ENCODE measurements at regions not wholly inside any gene's neighbourhood (a gene's known extent, or its start where the extent isn't known, plus 50 kb on each side); places are given as distances from the start of the nearest gene placed in this dataset.

DNA sequence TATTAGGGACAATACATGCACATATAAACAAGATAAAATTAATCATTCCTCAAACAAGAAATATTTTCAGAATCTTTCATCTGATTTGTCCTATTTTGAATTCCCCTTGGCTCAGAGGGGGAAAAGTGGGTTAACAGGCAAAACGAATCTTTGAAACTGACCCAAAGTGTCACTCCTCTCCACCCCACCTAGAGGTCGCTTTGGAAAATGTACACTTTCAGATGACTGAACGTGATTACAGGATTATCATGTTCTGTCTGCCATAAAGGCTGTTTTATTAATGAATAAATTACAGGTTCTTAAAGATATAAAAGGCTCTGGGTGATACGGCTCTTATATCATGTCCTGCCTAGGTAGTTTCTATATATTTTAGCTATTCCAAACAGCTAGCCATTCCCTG, 1735.0 kb downstream of the LRRC4C start:
- TF ChIP-seq, protein P1, sequence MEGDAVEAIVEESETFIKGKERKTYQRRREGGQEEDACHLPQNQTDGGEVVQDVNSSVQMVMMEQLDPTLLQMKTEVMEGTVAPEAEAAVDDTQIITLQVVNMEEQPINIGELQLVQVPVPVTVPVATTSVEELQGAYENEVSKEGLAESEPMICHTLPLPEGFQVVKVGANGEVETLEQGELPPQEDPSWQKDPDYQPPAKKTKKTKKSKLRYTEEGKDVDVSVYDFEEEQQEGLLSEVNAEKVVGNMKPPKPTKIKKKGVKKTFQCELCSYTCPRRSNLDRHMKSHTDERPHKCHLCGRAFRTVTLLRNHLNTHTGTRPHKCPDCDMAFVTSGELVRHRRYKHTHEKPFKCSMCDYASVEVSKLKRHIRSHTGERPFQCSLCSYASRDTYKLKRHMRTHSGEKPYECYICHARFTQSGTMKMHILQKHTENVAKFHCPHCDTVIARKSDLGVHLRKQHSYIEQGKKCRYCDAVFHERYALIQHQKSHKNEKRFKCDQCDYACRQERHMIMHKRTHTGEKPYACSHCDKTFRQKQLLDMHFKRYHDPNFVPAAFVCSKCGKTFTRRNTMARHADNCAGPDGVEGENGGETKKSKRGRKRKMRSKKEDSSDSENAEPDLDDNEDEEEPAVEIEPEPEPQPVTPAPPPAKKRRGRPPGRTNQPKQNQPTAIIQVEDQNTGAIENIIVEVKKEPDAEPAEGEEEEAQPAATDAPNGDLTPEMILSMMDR (IDR thresholded peaks at IDR 0.05; ENCODE audit: low read length): no peak
- TF ChIP-seq EZH2 (optimal IDR thresholded peaks at IDR 0.05; ENCODE audit: low read depth, low read length) (no peak), EZH2phosphoT487 (IDR thresholded peaks at IDR 0.05; ENCODE audit: low read length) (no peak)
